MG63 (cell line): ENCODE measurements at regions not wholly inside any gene's neighbourhood (a gene's known extent, or its start where the extent isn't known, plus 50 kb on each side); places are given as distances from the start of the nearest gene placed in this dataset.
A peak's percentile ranks its signal among the peaks of the same experiment; 100 is the strongest.

Source experiments
- DNase-seq: peaks from one replicate; pipeline ENCODE4 v3.0.0-alpha.2; 2020
- H3K27me3 ChIP-seq: fragments of 250-450 bp; sonication (Bioruptor Pico); 2 replicates; pipeline ENCODE4 v1.5.1; 2020; ENCODE audit warnings: mild to moderate bottlenecking, moderate library complexity
- H3K36me3 ChIP-seq: fragments of 250-450 bp; sonication (Bioruptor Pico); 2 replicates; pipeline ENCODE4 v1.5.1; 2020; ENCODE audit warnings: mild to moderate bottlenecking, moderate library complexity
- H3K4me3 ChIP-seq: fragments of 250-450 bp; sonication (Bioruptor Pico); 2 replicates; pipeline ENCODE4 v1.5.1; 2020; ENCODE audit warnings: mild to moderate bottlenecking, moderate library complexity
- H3K9me3 ChIP-seq: fragments of 250-450 bp; sonication (Bioruptor Pico); 2 replicates; pipeline ENCODE4 v1.5.1; 2020; ENCODE audit warnings: mild to moderate bottlenecking, moderate library complexity

- Histone ChIP-seq H3K4me3 (no peak overlapping the region), H3K27me3 (no peaks in the 10 kb centered on the region), H3K36me3 (no peaks in the 10 kb centered on the region), H3K9me3 (no peaks in the 10 kb centered on the region)
- no peak for DNase-seq
Measured at GRCh38 chr5:79878136-79878679, 112.9 kb downstream of the MTX3 start.

GRCh38 chr5:79876456-79876855 is 114.6 kb downstream of the MTX3 start:
- Histone ChIP-seq H3K4me3 (no peak overlapping the region), H3K9me3 (no peaks in the 10 kb centered on the region), H3K36me3 (no peaks in the 10 kb centered on the region), H3K27me3 (no peaks in the 10 kb centered on the region)
- DNase-seq = no peak

- Histone ChIP-seq H3K27me3 (no peaks in the 10 kb centered on the region), H3K4me3 (no peak overlapping the region), H3K9me3 (no peaks in the 10 kb centered on the region), H3K36me3 (no peaks in the 10 kb centered on the region)
- peak; percentile 51 for DNase-seq
Measured at GRCh38 chr5:79875230-79875629, 115.8 kb downstream of the MTX3 start.

- H3K4me3 ChIP-seq = no peak overlapping the region
- no peaks in the 10 kb centered on the region for H3K9me3 ChIP-seq
- no peaks in the 10 kb centered on the region for H3K27me3 ChIP-seq
- no peaks in the 10 kb centered on the region for H3K36me3 ChIP-seq
- DNase-seq = no peak
Measured at GRCh38 chr5:79873187-79873586, 117.9 kb downstream of the MTX3 start.

- Histone ChIP-seq H3K9me3 (no peaks in the 10 kb centered on the region), H3K36me3 (no peaks in the 10 kb centered on the region), H3K27me3 (no peaks in the 10 kb centered on the region), H3K4me3 (no peak overlapping the region)
- no peak for DNase-seq
Measured at GRCh38 chr5:79872291-79872690, 118.8 kb downstream of the MTX3 start.

GRCh38 chr5:79871364-79872120 is 119.5 kb downstream of the MTX3 start:
- H3K9me3 ChIP-seq = no peaks in the 10 kb centered on the region
- no peaks in the 10 kb centered on the region for H3K27me3 ChIP-seq
- DNase-seq = no peak
- H3K4me3 ChIP-seq = no peak overlapping the region
- no peaks in the 10 kb centered on the region for H3K36me3 ChIP-seq

- Histone ChIP-seq H3K36me3 (no peaks in the 10 kb centered on the region), H3K9me3 (no peaks in the 10 kb centered on the region), H3K4me3 (no peak overlapping the region), H3K27me3 (no peaks in the 10 kb centered on the region)
- no peak for DNase-seq
Measured at GRCh38 chr5:79868163-79868670, 122.8 kb downstream of the MTX3 start.

GRCh38 chr5:79865579-79865978 is 125.5 kb downstream of the MTX3 start:
- Histone ChIP-seq H3K36me3 (no peaks in the 10 kb centered on the region), H3K27me3 (no peaks in the 10 kb centered on the region), H3K4me3 (no peak overlapping the region), H3K9me3 (no peaks in the 10 kb centered on the region)
- no peak for DNase-seq

- no peaks in the 10 kb centered on the region for H3K36me3 ChIP-seq
- no peak for DNase-seq
- no peak overlapping the region for H3K4me3 ChIP-seq
- no peaks in the 10 kb centered on the region for H3K27me3 ChIP-seq
- no peaks in the 10 kb centered on the region for H3K9me3 ChIP-seq
Measured at GRCh38 chr5:79864364-79864763, 126.7 kb downstream of the MTX3 start.

- no peaks in the 10 kb centered on the region for H3K9me3 ChIP-seq
- no peak overlapping the region for H3K4me3 ChIP-seq
- DNase-seq = no peak
- H3K27me3 ChIP-seq = no peaks in the 10 kb centered on the region
- H3K36me3 ChIP-seq = no peaks in the 10 kb centered on the region
Measured at GRCh38 chr5:79859588-79859987, 131.5 kb downstream of the MTX3 start.

GRCh38 chr5:79858410-79858723 is 132.7 kb downstream of the MTX3 start:
- Histone ChIP-seq H3K4me3 (no peak overlapping the region), H3K9me3 (no peaks in the 10 kb centered on the region), H3K36me3 (no peaks in the 10 kb centered on the region), H3K27me3 (no peaks in the 10 kb centered on the region)
- no peak for DNase-seq

- Histone ChIP-seq H3K27me3 (no peaks in the 10 kb centered on the region), H3K4me3 (no peak overlapping the region), H3K9me3 (no peaks in the 10 kb centered on the region), H3K36me3 (no peaks in the 10 kb centered on the region)
- DNase-seq = peak; percentile 39
Measured at GRCh38 chr5:79857714-79858409, 133.2 kb downstream of the MTX3 start.

- no peak for DNase-seq
- Histone ChIP-seq H3K9me3 (no peaks in the 10 kb centered on the region), H3K36me3 (no peaks in the 10 kb centered on the region), H3K4me3 (no peak overlapping the region), H3K27me3 (no peaks in the 10 kb centered on the region)
Measured at GRCh38 chr5:79856456-79857055, 134.5 kb downstream of the MTX3 start.

- Histone ChIP-seq H3K4me3 (no peak overlapping the region), H3K9me3 (no peaks in the 10 kb centered on the region)
- peak; percentile 50 for DNase-seq
Measured at GRCh38 chr5:79853676-79854418, 137.2 kb downstream of the MTX3 start.

GRCh38 chr5:79853028-79853427 is 138.0 kb downstream of the MTX3 start:
- DNase-seq = no peak
- no peaks in the 10 kb centered on the region for H3K36me3 ChIP-seq
- no peaks in the 10 kb centered on the region for H3K9me3 ChIP-seq
- no peaks in the 10 kb centered on the region for H3K27me3 ChIP-seq
- no peak overlapping the region for H3K4me3 ChIP-seq

More at GRCh38 chr5:79853676-79854418, 137.2 kb downstream of the MTX3 start:
- Histone ChIP-seq H3K27me3 (no peaks in the 10 kb centered on the region), H3K36me3 (no peaks in the 10 kb centered on the region)

- Histone ChIP-seq H3K9me3 (no peaks in the 10 kb centered on the region), H3K27me3 (no peaks in the 10 kb centered on the region), H3K36me3 (no peaks in the 10 kb centered on the region), H3K4me3 (no peak overlapping the region)
- DNase-seq = no peak
Measured at GRCh38 chr5:79851391-79851863, 139.6 kb downstream of the MTX3 start.

GRCh38 chr5:79850941-79851340 is 140.1 kb downstream of the MTX3 start:
- DNase-seq = no peak
- Histone ChIP-seq H3K9me3 (no peaks in the 10 kb centered on the region), H3K27me3 (no peaks in the 10 kb centered on the region), H3K4me3 (no peak overlapping the region), H3K36me3 (no peaks in the 10 kb centered on the region)
